Natural killer cell treated with Interleukin-12 subunit alpha and Interleukin-12 subunit beta and Interleukin-15 and Interleukin-18, amount 100 ng/mL, for 72 hours (primary cell): ENCODE measurements at regions not wholly inside any gene's neighbourhood (a gene's known extent, or its start where the extent isn't known, plus 50 kb on each side); places are given as distances from the start of the nearest gene placed in this dataset.

Experiments used
- ATAC-seq, 2 donors: fragments of 150-1000 bp; cut with Tn5 transposase in 1 of 2; sonication (Bioruptor Pico), chemical (Tn5 transposase) in 1 of 2; 2 replicates each; pipeline ENCODE4 v1.10.0; 2021
- DNase-seq: peaks from one replicate; pipeline ENCODE4 v3.0.0; 2022; ENCODE audit warnings: low spot score
- H3K27ac Mint-ChIP-seq, 2 donors: 1 replicate in 1 of 2; 2 replicates in 1 of 2; pipeline ENCODE4 v1.8.0; 2022; ENCODE audit warnings: mixed read lengths in 2 of 2, mild to moderate bottlenecking in 1 of 2, moderate library complexity in 1 of 2
- H3K27me3 Mint-ChIP-seq, 2 donors: 1 replicate in 1 of 2; 2 replicates in 1 of 2; pipeline ENCODE4 v1.8.0; 2022; ENCODE audit warnings: mixed read lengths in 2 of 2
- H3K36me3 Mint-ChIP-seq: one replicate; pipeline ENCODE4 v1.8.0; 2022; ENCODE audit warnings: mixed read lengths
- H3K4me1 Mint-ChIP-seq, 2 donors: 1 replicate in 1 of 2; 2 replicates in 1 of 2; pipeline ENCODE4 v1.8.0; 2022; ENCODE audit warnings: low read depth in 2 of 2, mixed read lengths in 2 of 2, mild to moderate bottlenecking in 1 of 2
- H3K4me3 Mint-ChIP-seq: one replicate; pipeline ENCODE4 v1.8.0; 2022; ENCODE audit warnings: mixed read lengths
- H3K9me3 Mint-ChIP-seq: 2 replicates; pipeline ENCODE4 v1.8.0; 2022; ENCODE audit warnings: mixed read lengths

DNA sequence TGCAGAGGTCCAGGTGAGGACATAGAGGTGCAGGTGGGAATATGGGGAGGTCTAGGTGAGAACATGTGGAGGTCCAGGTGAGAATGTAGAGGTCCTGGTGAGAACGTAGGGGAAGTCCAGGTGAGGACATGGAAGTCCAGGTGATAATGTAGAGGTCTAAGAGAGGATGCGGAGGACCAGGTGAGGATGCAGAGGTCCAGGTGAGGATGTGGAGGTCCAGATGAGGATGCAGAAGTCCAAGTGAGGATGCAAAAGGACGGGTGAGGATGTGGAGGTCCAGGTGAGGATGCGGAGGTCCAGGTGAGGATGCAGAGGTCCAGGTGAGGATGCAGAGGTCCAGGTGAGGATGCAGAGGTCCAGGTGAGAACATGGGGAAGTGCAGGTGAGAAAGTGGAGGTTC is 133.8 kb downstream of the MRPL36 start:
- no peak for ATAC-seq
- H3K27me3 Mint-ChIP-seq, result peaks cover 39 to 53% of the 10 kb centered on the region in 2 donors

DNA sequence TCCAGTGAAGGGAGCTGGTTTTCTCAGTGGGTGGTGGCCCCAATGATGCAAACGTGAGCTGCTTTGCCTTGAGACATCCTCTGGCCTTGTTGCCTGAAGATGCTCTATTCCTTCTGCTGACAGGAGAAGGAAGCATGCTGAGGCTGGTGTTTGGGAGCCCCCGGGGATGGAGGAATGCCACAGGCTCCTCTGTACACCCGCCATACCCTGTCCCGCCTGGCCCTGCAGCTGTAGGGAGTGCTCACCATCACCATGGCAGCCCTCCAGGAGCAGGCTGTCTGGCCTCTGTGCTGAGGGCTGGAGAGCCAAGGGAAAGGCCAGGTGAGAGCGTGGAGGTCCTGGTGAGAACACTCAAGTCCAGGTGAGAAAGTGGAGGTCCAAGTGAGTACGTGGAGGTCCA is 134.4 kb downstream of the MRPL36 start:
- ATAC-seq (no peak), DNase-seq (no peak)
- Mint-ChIP-seq H3K4me3 (peak overlapping the region; percentile 50), H3K36me3 (peaks cover 7% of the 10 kb centered on the region), H3K4me1 (peaks cover 9 to 11% of the 10 kb centered on the region in 2 donors), H3K9me3 (no peaks in the 10 kb centered on the region), H3K27me3 (peaks cover 33 to 48% of the 10 kb centered on the region in 2 donors), H3K27ac (no peak overlapping the region)

More for the DNA sequence above, 133.8 kb downstream of the MRPL36 start:
- Mint-ChIP-seq H3K4me3 (peak overlapping the region; percentile 50), H3K27ac (peak overlapping the region in 1 of 2 donors; percentile 47), H3K4me1 (peaks cover 9 to 11% of the 10 kb centered on the region in 2 donors), H3K36me3 (peaks cover 7% of the 10 kb centered on the region), H3K9me3 (no peaks in the 10 kb centered on the region)
- no peak for DNase-seq

DNA sequence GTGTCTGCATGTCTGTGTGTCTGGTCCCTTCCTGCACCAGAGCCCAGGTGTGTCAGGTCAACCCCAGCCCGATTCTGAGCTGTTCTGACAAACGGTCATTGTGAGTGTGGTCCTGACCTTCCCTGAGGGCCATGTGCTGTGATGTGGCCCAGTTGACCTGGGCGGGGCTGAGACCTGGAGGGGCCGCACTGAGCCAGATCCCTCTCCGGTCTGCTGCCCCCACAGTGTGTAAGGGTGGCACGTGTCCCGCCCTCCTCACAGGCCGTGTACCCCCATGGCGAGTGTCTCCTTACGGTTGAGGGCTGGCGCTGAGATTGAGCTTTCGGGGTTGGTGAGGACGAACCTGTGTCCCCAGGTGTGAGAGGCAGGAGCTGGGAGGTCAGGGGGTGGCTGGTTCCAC is 136.5 kb downstream of the MRPL36 start:
- H3K4me1 Mint-ChIP-seq, result peaks cover 9 to 11% of the 10 kb centered on the region in 2 donors
- H3K27ac Mint-ChIP-seq, result no peak overlapping the region
- no peaks in the 10 kb centered on the region for H3K9me3 Mint-ChIP-seq
- peaks cover 7% of the 10 kb centered on the region for H3K36me3 Mint-ChIP-seq
- H3K4me3 Mint-ChIP-seq, result no peak overlapping the region
- DNase-seq, result no peak
- peaks cover 29 to 45% of the 10 kb centered on the region in 2 donors for H3K27me3 Mint-ChIP-seq
- no peak for ATAC-seq

DNA sequence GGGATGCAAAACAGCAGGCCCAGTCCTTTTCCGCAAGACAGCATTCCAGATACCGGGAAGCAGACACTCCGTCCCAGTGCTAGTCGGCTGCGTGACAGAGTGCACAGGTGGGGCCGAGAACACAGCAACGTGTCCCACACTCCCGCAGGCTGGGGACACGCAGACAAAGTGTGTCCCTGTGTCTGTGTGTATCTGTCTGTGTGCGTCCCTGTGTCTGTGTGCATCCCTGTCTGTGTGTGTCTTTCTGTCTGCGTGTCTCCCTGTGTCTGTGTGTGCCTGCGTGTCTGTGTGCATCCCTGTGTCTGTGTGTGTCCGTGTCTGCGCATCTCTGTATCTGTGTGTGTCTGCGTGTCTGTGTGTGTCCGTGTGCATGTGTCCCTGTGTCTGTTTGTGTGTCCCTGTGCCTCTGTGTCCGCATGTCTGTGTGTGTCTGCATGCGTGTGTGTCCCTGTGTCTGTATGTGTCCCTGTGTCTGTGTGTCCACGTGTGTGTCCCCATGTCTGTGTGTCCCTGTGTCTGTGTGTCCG is 137.0 kb downstream of the MRPL36 start:
- Mint-ChIP-seq H3K36me3 (peaks cover 7% of the 10 kb centered on the region), H3K27ac (no peak overlapping the region), H3K4me1 (peaks cover 9 to 11% of the 10 kb centered on the region in 2 donors), H3K27me3 (peaks cover 29 to 45% of the 10 kb centered on the region in 2 donors), H3K9me3 (no peaks in the 10 kb centered on the region), H3K4me3 (no peak overlapping the region)
- DNase-seq (no peak), ATAC-seq (no peak)

DNA sequence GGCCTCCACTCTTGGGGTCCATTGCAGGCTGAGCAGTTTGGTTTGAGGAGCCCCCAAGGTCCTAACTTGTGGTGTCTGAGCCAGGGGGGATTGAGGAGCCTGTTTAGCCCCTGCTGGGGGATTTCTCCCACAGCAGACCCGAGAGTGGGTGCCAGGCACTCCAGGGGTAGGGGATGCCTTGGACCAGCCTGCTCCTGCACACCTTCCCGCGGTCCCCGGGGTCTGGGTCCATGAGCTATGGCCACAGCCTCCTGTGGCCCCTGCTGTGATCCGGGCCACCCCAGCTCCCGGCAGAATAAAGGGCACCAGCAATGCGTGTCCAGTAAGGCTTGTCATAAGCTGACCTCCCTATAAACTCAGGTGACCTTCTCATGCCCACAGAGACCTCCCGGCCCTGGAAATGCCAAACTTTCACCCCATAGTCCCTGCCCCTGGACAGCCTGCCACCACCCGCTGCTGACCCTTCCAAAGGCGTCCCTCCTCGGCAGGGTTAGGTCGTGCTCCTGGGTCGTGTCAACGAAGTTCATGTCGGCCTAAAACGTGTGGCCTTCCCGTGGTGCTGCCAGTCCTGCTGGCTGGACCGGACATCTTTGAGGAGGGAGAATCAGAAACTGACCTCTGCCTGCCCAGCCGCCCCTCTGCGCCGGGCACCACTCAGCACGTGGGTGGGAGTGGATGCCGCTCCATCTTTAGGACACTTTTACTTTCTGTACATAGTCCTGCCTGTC is 137.6 kb downstream of the MRPL36 start:
- Mint-ChIP-seq H3K27ac (no peak overlapping the region), H3K36me3 (peaks cover 7% of the 10 kb centered on the region), H3K4me1 (peaks cover 9 to 11% of the 10 kb centered on the region in 2 donors), H3K27me3 (peaks cover 33 to 51% of the 10 kb centered on the region in 2 donors), H3K4me3 (no peak overlapping the region), H3K9me3 (no peaks in the 10 kb centered on the region)
- no peak for ATAC-seq
- no peak for DNase-seq

DNA sequence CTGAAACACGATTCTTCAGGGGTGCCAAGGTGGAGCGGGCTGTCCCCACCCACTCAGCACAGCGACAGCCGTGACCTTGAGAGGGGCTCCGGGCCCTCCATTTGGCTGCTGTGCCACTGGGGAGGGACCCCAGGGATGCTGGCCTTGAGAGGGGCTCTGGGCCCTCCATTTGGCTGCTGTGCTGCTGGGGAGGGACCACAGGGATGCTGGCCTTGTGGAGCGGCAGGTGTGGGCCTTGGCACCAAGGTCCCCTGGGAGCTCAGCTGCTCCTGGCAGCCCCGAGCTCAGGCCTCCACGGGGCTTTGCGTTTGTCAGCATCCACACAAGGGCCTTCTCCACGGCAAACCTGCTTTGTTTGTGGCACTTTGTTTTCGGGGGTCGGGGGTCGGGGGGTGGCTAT is 137.6 kb upstream of the LPCAT1 start:
- DNase-seq (no peak), ATAC-seq (no peak)
- Mint-ChIP-seq H3K4me1 (peaks cover 6 to 11% of the 10 kb centered on the region in 2 donors), H3K9me3 (no peaks in the 10 kb centered on the region), H3K27me3 (peaks cover 33 to 51% of the 10 kb centered on the region in 2 donors), H3K27ac (no peak overlapping the region), H3K4me3 (no peak overlapping the region), H3K36me3 (peaks cover 7% of the 10 kb centered on the region)

DNA sequence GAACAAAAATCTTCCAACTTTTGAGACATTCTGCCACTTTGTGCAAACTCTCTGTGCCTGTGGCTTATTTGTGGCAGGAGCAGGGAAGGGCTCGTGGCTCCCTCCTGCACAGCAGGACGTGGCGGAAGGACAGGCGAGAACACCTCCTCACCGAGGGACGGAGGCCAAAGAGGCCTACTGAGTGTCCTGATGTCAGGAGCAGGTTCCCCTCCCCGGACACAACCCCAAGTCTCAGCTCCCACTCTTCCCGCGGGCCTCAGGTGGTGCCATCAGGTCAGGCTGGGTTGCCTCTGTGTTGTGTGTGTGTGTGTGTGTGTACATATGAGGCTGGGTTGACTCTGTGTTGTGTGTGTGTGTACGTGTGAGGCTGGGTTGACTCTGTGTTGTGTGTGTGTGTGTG is 136.8 kb upstream of the LPCAT1 start:
- no peak overlapping the region for H3K4me3 Mint-ChIP-seq
- no peaks in the 10 kb centered on the region for H3K9me3 Mint-ChIP-seq
- H3K27me3 Mint-ChIP-seq, result peaks cover 26 to 43% of the 10 kb centered on the region in 2 donors
- DNase-seq (no peak), ATAC-seq (no peak)
- H3K27ac Mint-ChIP-seq, result no peak overlapping the region
- peaks cover 1% of the 10 kb centered on the region for H3K36me3 Mint-ChIP-seq
- peaks cover under 1 to 4% of the 10 kb centered on the region in 2 donors for H3K4me1 Mint-ChIP-seq

DNA sequence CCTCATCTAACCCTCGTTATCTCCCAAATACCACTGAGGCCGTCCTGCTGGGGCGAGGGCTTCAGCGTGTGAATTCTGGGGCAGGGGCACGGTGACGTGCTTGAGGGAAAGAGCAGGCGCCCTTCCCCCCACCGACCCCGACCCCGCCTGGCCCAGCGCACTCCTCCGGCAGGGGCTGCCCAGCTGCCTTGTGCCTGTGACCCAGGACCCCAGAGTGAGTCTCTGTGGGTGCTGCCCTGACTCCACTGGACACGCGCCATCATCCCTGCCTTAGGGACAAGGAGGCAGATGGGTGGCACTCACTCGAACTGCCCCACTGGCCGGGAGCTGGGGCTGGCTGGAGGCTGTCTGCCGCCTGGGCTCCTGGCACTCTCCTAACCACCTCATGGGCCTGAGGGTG is 136.2 kb upstream of the LPCAT1 start:
- DNase-seq (no peak), ATAC-seq (no peak)
- no peak overlapping the region for H3K4me3 Mint-ChIP-seq
- no peaks in the 10 kb centered on the region for H3K4me1 Mint-ChIP-seq
- no peak overlapping the region for H3K27ac Mint-ChIP-seq
- no peaks in the 10 kb centered on the region for H3K9me3 Mint-ChIP-seq
- H3K27me3 Mint-ChIP-seq, result peaks cover 21 to 38% of the 10 kb centered on the region in 2 donors
- H3K36me3 Mint-ChIP-seq, result no peaks in the 10 kb centered on the region

DNA sequence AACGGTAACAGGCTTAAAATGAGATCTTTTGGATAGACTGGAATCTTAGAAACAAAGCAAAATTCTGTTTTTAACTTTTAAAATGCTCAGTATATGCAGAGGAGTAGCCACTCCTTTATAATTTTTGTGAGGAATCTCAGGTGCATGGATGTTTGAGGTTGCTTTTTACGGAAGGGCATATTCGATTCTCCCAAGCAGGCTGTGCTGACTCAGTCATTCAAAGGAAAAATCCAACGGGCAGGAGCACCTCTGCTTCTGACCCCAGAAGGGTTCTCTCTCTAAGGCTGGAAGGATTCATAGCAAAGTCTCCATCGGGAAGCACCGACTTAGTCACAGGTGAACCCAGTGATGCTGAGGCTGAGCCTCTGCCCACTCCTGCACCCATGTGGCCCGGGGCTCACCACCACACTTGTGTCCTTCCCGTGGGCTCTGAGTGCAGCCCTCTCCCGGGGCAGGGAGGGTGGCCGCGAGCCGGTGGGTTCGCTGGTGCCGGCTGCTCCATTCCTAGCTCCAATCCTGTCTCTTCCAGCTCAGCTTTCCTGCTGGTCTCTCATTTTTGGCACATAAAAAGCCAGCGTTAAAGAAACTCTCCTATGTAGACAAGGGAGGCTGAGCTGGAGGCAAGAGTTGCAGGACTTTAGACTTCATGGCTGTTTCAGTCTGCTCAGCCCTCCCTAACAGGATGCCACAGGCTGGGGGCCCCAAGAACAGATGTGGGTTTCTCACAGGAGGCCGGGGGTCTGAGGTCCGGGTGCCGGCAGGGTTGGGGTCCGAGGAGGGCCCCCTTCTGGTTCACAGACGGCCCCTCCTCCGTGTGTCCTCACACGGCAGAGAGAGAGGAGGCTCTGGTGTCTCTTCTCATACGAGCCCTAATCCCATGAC is 135.6 kb upstream of the LPCAT1 start:
- Mint-ChIP-seq H3K4me3 (no peak overlapping the region), H3K4me1 (no peaks in the 10 kb centered on the region), H3K27ac (no peak overlapping the region), H3K27me3 (peaks cover 19 to 31% of the 10 kb centered on the region in 2 donors), H3K36me3 (no peaks in the 10 kb centered on the region), H3K9me3 (no peaks in the 10 kb centered on the region)
- DNase-seq (no peak), ATAC-seq (no peak)

DNA sequence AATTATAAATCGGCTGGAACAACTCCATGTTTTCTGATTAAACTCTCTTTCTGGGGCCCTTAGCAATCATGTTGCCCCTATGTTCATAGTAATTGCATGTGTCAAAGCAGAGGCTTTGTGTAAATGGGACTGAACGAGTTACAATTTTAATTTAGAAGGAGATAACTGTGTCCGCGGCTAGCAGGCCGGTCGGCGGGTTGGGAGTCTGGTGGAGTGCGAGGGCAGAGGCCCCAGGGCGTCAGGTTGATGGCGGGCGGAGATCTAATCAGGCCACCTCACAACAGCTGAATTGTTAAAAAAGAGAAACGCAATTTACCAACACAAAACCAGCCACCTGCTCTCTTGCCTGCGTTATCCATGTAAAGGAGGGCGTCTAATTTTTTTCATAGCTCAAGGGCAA is 134.9 kb upstream of the LPCAT1 start:
- Mint-ChIP-seq H3K4me1 (no peaks in the 10 kb centered on the region), H3K36me3 (no peaks in the 10 kb centered on the region), H3K9me3 (no peaks in the 10 kb centered on the region), H3K4me3 (no peak overlapping the region), H3K27me3 (peaks cover 19 to 29% of the 10 kb centered on the region in 2 donors), H3K27ac (no peak overlapping the region)
- ATAC-seq (no peak), DNase-seq (no peak)

DNA sequence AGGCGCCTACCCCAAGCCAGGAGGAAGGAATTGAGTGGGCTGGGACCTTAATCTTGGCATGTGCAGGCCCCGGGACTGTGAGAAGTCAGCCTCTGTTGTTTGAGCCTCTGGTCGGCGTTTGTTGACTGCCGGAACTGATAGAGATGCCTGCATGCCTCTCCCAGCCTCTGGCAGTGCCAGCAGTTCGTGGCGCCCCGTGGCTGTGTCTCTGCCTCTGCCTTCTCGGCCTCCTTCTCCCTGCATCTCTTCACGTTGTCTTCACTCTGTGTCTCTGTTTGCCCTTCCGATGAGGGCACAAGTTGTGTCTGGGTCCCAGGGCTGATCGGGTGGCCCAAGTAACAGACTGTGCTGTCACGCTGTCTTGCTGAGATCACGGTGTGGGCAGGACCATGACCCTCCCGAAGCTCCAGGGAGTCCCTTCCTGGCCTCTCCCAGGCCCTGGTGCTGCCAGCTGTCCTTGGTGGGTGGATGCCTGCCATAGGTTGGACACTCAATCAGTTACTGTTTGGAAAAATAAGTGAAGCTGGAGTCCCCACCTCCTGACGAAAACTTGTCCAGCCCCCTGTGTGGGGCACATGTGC is 133.5 kb upstream of the LPCAT1 start:
- Mint-ChIP-seq H3K4me1 (no peaks in the 10 kb centered on the region), H3K27me3 (peaks cover 18% of the 10 kb centered on the region in 2 donors), H3K27ac (no peak overlapping the region), H3K36me3 (no peaks in the 10 kb centered on the region), H3K9me3 (no peaks in the 10 kb centered on the region), H3K4me3 (no peak overlapping the region)
- ATAC-seq (no peak), DNase-seq (no peak)

DNA sequence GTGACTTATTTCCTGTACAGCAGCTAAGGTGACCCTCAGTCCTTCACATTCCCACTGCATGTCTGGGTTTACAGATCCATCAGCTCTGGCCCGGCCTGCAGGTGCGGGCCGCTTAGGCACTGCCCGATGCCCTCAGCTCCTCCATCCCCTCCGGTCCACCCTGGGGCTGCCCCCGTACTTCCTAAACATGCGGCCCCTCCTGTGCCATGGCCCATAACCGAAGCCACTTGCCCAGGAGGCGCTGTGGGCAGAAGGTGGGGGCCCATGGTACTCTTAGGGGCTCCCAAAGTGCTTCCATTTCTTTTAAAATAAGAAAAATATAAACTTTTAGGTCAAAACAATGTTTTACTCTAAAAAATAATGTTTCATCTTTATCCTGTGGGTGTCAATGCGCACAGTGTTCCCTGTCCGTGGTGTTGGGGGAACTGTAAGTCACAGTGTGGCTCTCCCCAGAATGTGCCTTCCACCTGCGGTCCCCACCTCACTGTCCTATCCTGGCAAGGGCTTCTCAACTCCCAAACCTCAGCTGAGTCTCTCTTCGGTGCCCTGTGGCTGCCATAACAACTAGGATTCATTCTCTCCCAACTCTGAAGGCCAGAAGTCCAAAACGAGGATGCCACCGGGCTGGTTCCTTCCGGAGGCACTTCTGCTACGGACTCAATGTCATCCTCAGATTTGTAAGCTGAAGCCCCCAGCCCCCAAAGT is 132.7 kb upstream of the LPCAT1 start:
- ATAC-seq (no peak), DNase-seq (no peak)
- H3K36me3 Mint-ChIP-seq, result no peaks in the 10 kb centered on the region
- H3K27ac Mint-ChIP-seq, result no peak overlapping the region
- no peaks in the 10 kb centered on the region for H3K9me3 Mint-ChIP-seq
- no peaks in the 10 kb centered on the region for H3K4me1 Mint-ChIP-seq
- peaks cover 18 to 19% of the 10 kb centered on the region in 2 donors for H3K27me3 Mint-ChIP-seq
- H3K4me3 Mint-ChIP-seq, result no peak overlapping the region

DNA sequence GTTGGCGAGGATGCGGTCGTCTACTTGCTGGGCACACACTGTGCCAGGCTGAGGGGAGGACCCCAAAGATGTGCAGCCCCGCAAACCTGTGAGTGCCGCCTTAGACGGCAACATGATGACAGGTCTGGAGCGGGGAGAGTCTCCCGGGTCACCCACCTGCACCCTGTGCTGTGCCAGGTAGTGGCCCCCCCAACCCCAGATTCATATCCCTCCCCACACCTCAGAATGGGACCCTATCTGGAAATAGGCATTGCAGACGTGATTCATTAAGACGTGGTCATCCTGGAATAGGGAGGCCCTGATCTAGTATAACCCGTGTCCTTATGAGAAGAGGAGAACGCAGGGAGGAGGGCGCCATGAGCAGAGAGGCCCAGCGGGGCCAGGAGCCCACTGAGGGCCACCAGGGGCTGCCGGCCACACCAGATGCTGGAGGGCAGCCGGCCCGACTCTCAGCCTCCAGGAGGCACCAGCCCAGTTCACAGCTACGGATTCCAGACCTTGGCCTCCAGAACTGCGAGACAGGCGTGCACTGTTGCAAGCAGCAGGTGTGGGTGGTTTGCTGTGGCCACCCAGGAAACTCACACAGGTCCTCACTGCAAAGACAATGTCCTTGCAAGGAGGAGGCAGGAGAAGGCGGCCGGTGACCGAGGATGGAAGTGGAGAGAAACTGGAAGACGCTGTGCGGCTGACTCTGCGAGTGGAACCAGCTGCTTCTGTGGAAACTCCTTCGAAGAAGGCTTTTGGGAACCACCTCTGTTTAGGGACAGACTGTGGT is 131.9 kb upstream of the LPCAT1 start:
- no peak overlapping the region for H3K4me3 Mint-ChIP-seq
- no peak overlapping the region for H3K27ac Mint-ChIP-seq
- H3K9me3 Mint-ChIP-seq, result no peaks in the 10 kb centered on the region
- DNase-seq, result no peak
- peaks cover 22 to 24% of the 10 kb centered on the region in 2 donors for H3K27me3 Mint-ChIP-seq
- no peaks in the 10 kb centered on the region for H3K4me1 Mint-ChIP-seq
- H3K36me3 Mint-ChIP-seq, result peaks cover 4% of the 10 kb centered on the region
- ATAC-seq, result no peak
